ENCODE measurements at regions not wholly inside any gene's neighbourhood (a gene's known extent, or its start where the extent isn't known, plus 50 kb on each side); places are given as distances from the start of the nearest gene placed in this dataset.
"Not testable (repeated sequence)": the region's sequence is repeated elsewhere in the genome, so short reads cannot be mapped to it uniquely, and the experiment has no call there.

GRCh38 chr4:137422666-137423065, 109.6 kb downstream of the PCDH18 start:
- no peak for DNase-seq

GRCh38 chr4:137421796-137422195, 110.5 kb downstream of the PCDH18 start:
- no peaks in the 10 kb centered on the region for H3K27me3 ChIP-seq (ENCODE audit: control insufficient read depth, insufficient read depth, low read length)
- DNase-seq, result no peak
- no peak overlapping the region for H3K4me3 ChIP-seq (ENCODE audit: insufficient read depth, low read depth, low read length)
- no peaks in the 10 kb centered on the region for H3K36me3 ChIP-seq (replicated peaks; ENCODE audit: control insufficient read depth, insufficient read depth, low read length)

More at GRCh38 chr4:137422666-137423065, 109.6 kb downstream of the PCDH18 start:
- no peaks in the 10 kb centered on the region for H3K36me3 ChIP-seq (replicated peaks; ENCODE audit: control insufficient read depth, insufficient read depth, low read length)
- no peaks in the 10 kb centered on the region for H3K27me3 ChIP-seq (ENCODE audit: control insufficient read depth, insufficient read depth, low read length)
- no peak overlapping the region for H3K4me3 ChIP-seq (ENCODE audit: insufficient read depth, low read depth, low read length)

- no peak for DNase-seq
- H3K4me3 ChIP-seq (ENCODE audit: insufficient read depth, low read depth, low read length), result peak overlapping the region; percentile 26; the same call in 1 of the 2 replicates
- no peaks in the 10 kb centered on the region for H3K27me3 ChIP-seq (ENCODE audit: control insufficient read depth, insufficient read depth, low read length)
- no peaks in the 10 kb centered on the region for H3K36me3 ChIP-seq (replicated peaks; ENCODE audit: control insufficient read depth, insufficient read depth, low read length)
Measured at GRCh38 chr4:137420901-137421396, 111.3 kb downstream of the PCDH18 start.

DNA sequence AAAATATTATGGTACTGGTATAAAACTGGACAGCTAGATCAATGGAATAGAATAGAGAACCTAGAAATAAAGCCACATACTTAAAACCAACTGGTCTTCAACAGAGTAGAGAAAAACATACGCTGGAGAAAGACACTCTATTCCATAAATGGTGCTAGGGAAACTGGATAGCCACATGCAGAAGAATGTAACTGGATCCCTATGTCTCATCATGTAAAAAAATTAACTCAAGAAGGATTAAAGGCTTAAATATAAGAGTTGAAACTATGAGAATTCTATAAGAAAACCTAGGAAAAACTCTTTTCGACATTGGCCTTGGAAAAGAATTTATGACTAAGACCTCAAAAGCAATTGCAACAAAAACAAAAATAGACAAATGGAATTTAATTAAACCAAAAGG, 114.6 kb downstream of the PCDH18 start:
- DNase-seq, result no peak
- Histone ChIP-seq H3K4me3 (ENCODE audit: insufficient read depth, low read depth, low read length) (no peak overlapping the region), H3K27me3 (ENCODE audit: control insufficient read depth, insufficient read depth, low read length) (no peaks in the 10 kb centered on the region), H3K36me3 (replicated peaks; ENCODE audit: control insufficient read depth, insufficient read depth, low read length) (no peaks in the 10 kb centered on the region)

DNA sequence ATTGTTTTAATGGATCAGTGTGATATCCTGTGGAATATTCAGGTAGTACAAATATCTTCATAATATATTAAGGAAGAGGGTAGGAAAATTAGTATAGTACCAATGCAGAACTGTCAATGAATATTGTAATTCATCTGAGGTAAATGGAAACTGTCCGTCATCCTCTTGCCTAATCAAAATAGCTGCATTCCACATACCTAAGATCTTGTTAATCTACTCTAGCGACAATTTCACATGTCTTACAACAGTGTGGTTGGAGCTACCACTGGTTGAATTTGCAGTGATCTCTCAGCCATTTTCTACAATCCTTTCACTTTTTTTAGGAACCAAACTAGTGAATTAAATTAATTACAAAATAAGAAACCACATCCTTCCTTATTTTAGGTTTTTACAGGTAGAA, 117.5 kb downstream of the PCDH18 start:
- Histone ChIP-seq H3K27me3 (ENCODE audit: control insufficient read depth, insufficient read depth, low read length) (no peaks in the 10 kb centered on the region), H3K4me3 (ENCODE audit: insufficient read depth, low read depth, low read length) (no peak overlapping the region), H3K36me3 (replicated peaks; ENCODE audit: control insufficient read depth, insufficient read depth, low read length) (no peaks in the 10 kb centered on the region)
- no peak for DNase-seq

DNA sequence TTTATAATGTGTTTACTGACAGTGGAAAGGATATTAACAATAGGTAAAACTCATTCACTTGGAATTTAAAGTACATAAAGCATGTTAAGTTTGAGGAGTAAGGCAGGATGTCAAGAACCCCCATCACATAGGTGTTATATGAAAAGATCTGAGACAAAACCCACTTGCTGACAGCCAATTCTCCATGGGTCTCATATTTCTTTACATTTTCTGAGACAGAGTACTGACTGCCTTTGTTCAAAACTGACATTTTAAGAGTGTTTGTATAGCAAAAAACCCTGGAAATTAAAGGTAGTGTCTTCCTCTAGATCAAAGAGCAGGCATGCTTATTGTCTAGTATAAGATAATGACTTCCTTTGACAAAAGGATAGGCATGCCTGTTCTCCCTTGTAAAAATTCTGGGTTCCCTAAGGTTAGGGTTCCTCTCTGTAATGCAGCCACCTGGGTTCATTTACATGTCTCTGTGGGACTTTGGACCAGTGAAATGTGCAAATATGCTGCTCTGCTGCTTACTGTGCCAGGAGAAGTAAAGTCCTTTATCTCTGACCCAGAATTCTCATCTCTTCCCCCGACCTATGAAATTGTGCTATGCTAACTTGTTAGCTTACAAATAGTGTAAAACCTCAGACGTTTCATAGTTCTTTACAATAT, 123.6 kb downstream of the PCDH18 start:
- H3K4me3 ChIP-seq (ENCODE audit: insufficient read depth, low read depth, low read length), result no peak overlapping the region
- no peaks in the 10 kb centered on the region for H3K36me3 ChIP-seq (replicated peaks; ENCODE audit: control insufficient read depth, insufficient read depth, low read length)
- no peaks in the 10 kb centered on the region for H3K27me3 ChIP-seq (ENCODE audit: control insufficient read depth, insufficient read depth, low read length)
- no peak for DNase-seq

DNA sequence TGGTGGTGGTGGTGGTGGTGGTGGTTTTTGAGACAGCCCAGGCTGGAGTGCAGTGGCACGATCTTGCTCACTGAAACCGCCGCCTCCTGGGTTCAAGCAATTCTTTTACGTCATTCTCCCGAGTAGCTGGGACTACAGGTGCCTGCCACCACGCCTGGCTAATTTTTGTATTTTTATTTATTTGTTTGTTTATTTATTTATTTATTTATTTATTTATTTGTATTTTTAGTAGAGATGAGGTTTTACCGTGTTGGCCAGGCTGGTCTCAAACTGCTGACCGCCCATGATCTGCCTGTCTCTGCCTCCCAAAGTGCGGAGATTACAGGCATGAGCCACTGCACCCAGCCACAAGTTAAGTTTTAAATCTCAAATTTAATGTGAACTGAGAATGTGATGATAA, 126.5 kb downstream of the PCDH18 start:
- not testable (repeated sequence) for H3K36me3 ChIP-seq (replicated peaks; ENCODE audit: control insufficient read depth, insufficient read depth, low read length); DNase-seq; H3K27me3 ChIP-seq (ENCODE audit: control insufficient read depth, insufficient read depth, low read length); H3K4me3 ChIP-seq (ENCODE audit: insufficient read depth, low read depth, low read length)

GRCh38 chr4:137394018-137394417, 138.3 kb downstream of the PCDH18 start:
- H3K4me3 ChIP-seq (ENCODE audit: insufficient read depth, low read depth, low read length), result no peak overlapping the region
- no peaks in the 10 kb centered on the region for H3K36me3 ChIP-seq (replicated peaks; ENCODE audit: control insufficient read depth, insufficient read depth, low read length)
- DNase-seq, result no peak
- H3K27me3 ChIP-seq (ENCODE audit: control insufficient read depth, insufficient read depth, low read length), result no peaks in the 10 kb centered on the region

DNA sequence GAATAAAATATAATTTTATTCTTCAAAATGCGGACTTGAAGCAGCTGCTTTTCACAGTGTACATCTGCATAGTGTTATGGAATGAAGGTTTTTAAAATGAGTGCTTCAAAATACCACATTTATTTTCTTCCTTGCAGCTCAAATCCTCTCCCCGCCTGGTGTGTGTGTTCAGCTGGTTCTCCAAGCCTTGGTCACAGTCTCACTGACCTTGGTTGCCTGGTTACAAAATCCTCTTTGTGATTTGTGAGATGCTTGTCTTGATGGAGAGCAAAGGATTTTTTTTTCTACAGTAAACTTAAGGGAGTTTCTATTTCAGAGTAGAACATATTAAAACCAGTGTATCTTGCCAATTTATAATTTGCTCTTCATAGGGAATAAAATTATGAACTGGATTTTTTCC, 139.2 kb downstream of the PCDH18 start:
- DNase-seq, result no peak
- no peaks in the 10 kb centered on the region for H3K36me3 ChIP-seq (replicated peaks; ENCODE audit: control insufficient read depth, insufficient read depth, low read length)
- no peaks in the 10 kb centered on the region for H3K27me3 ChIP-seq (ENCODE audit: control insufficient read depth, insufficient read depth, low read length)
- no peak overlapping the region for H3K4me3 ChIP-seq (ENCODE audit: insufficient read depth, low read depth, low read length)

DNA sequence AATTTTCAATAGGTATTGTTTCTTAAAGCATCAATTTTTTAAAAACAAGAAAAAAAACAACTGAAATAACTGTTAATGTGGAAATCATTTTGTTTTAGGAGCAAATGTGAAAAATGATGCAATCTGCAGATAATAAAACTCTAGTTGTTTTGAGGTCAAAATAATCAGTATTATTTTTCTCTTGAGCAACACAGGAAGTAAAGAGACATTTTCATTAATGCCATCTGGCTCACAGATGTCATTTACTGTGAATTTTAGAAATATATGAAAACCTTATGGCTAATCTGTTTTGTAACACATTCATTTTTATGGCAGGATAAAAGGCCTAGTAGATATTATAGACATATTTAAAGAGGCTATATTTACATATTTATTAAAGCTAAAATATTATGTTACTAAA, 141.6 kb downstream of the PCDH18 start:
- Histone ChIP-seq H3K4me3 (ENCODE audit: insufficient read depth, low read depth, low read length) (no peak overlapping the region), H3K36me3 (replicated peaks; ENCODE audit: control insufficient read depth, insufficient read depth, low read length) (no peaks in the 10 kb centered on the region), H3K27me3 (ENCODE audit: control insufficient read depth, insufficient read depth, low read length) (no peaks in the 10 kb centered on the region)
- no peak for DNase-seq

GRCh38 chr4:137389911-137390520, 142.3 kb downstream of the PCDH18 start:
- no peaks in the 10 kb centered on the region for H3K36me3 ChIP-seq (replicated peaks; ENCODE audit: control insufficient read depth, insufficient read depth, low read length)
- no peak for DNase-seq
- no peaks in the 10 kb centered on the region for H3K27me3 ChIP-seq (ENCODE audit: control insufficient read depth, insufficient read depth, low read length)

DNA sequence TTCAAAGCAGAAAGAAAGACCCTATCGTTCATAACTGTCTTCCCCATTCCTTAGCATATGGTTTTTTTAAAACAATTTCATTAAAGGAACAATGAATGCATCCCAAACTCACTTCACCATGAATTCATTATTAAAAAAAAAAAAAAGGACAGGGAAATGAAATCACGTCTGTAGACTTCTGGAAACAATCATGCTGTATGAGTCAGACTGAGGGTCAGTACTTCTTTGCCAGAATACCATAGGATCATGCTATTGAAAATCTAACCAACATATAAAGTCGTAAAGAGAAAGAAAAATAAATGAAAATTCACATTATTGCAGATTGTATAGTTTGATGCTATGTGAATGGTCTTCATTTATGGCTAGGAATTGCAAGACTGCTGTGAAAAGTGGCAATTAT, 144.4 kb downstream of the PCDH18 start:
- no peaks in the 10 kb centered on the region for H3K36me3 ChIP-seq (replicated peaks; ENCODE audit: control insufficient read depth, insufficient read depth, low read length)
- H3K27me3 ChIP-seq (ENCODE audit: control insufficient read depth, insufficient read depth, low read length), result no peaks in the 10 kb centered on the region
- DNase-seq, result no peak
- no peak overlapping the region for H3K4me3 ChIP-seq (ENCODE audit: insufficient read depth, low read depth, low read length)

More at GRCh38 chr4:137389911-137390520, 142.3 kb downstream of the PCDH18 start:
- H3K4me3 ChIP-seq (ENCODE audit: insufficient read depth, low read depth, low read length), result no peak overlapping the region

GRCh38 chr4:137384476-137384875, 147.8 kb downstream of the PCDH18 start:
- no peak overlapping the region for H3K4me3 ChIP-seq (ENCODE audit: insufficient read depth, low read depth, low read length)
- DNase-seq, result no peak

GRCh38 chr4:137378821-137379220, 153.5 kb downstream of the PCDH18 start:
- no peak overlapping the region for H3K4me3 ChIP-seq (ENCODE audit: insufficient read depth, low read depth, low read length)
- H3K36me3 ChIP-seq (replicated peaks; ENCODE audit: control insufficient read depth, insufficient read depth, low read length), result no peaks in the 10 kb centered on the region
- no peaks in the 10 kb centered on the region for H3K27me3 ChIP-seq (ENCODE audit: control insufficient read depth, insufficient read depth, low read length)
- no peak for DNase-seq

More at GRCh38 chr4:137384476-137384875, 147.8 kb downstream of the PCDH18 start:
- Histone ChIP-seq H3K27me3 (ENCODE audit: control insufficient read depth, insufficient read depth, low read length) (no peaks in the 10 kb centered on the region), H3K36me3 (replicated peaks; ENCODE audit: control insufficient read depth, insufficient read depth, low read length) (no peaks in the 10 kb centered on the region)

- Histone ChIP-seq H3K36me3 (replicated peaks; ENCODE audit: control insufficient read depth, insufficient read depth, low read length) (no peaks in the 10 kb centered on the region), H3K27me3 (ENCODE audit: control insufficient read depth, insufficient read depth, low read length) (no peaks in the 10 kb centered on the region), H3K4me3 (ENCODE audit: insufficient read depth, low read depth, low read length) (no peak overlapping the region)
- no peak for DNase-seq
Measured at GRCh38 chr4:137378393-137378792, 153.9 kb downstream of the PCDH18 start.

Data from H7 (cell line).